Activated CD4-positive, alpha-beta T cell treated with anti-CD3 and anti-CD28 coated beads for 48 hours (primary cell): ENCODE measurements at regions not wholly inside any gene's neighbourhood (a gene's known extent, or its start where the extent isn't known, plus 50 kb on each side); places are given as distances from the start of the nearest gene placed in this dataset.
"Not testable (repeated sequence)": the region's sequence is repeated elsewhere in the genome, so short reads cannot be mapped to it uniquely, and the experiment has no call there.

Source experiments
- DNase-seq: peaks from one replicate; pipeline ENCODE4 v3.0.0-alpha.2; 2020

- no peak for DNase-seq
These were observed 150.8 kb upstream of the NRP1 start for GRCh38 chr10:33485276-33485675.

- no peak for DNase-seq
These were observed 150.3 kb upstream of the NRP1 start for GRCh38 chr10:33484787-33485186.

GRCh38 chr10:33483816-33484190 lies 149.3 kb upstream of the NRP1 start:
- DNase-seq, result no peak

- no peak for DNase-seq
These were observed 148.8 kb upstream of the NRP1 start for GRCh38 chr10:33483124-33483815.

- no peak for DNase-seq
These were observed 148.0 kb upstream of the NRP1 start for GRCh38 chr10:33482486-33482885.

- no peak for DNase-seq
These were observed 146.7 kb upstream of the NRP1 start for GRCh38 chr10:33481184-33481583.

DNA sequence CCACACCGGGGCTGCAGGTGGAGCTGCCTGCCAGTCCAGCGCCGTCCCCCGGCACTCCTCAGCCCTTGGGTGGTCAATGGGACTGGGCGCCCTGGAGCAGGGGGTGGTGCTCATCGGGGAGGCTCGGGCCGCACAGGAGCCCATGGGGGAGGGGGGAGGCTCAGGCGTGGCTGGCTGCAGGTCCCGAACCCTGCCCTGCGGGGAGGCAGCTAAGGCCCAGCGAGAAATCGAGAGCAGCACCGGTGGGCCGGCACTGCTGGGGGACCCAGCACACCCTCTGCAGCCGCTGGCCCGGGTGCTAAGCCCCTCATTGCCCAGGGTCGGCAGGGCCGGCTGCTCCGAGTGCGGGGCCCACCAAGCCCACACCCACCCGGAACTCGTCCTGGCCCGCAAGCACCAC lies 145.9 kb upstream of the NRP1 start:
- DNase-seq, result not testable (repeated sequence)

- no peak for DNase-seq
These were observed 144.2 kb upstream of the NRP1 start for GRCh38 chr10:33478675-33479125.

GRCh38 chr10:33478089-33478674 lies 143.7 kb upstream of the NRP1 start:
- DNase-seq, result no peak

- DNase-seq, result no peak
These were observed 143.0 kb upstream of the NRP1 start for GRCh38 chr10:33477291-33478088.

- no peak for DNase-seq
These were observed 142.3 kb upstream of the NRP1 start for GRCh38 chr10:33476757-33477273.

- DNase-seq, result no peak
These were observed 139.2 kb upstream of the NRP1 start for GRCh38 chr10:33473688-33474087.

- not testable (repeated sequence) for DNase-seq
These were observed 133.5 kb upstream of the NRP1 start for GRCh38 chr10:33468006-33468405.

GRCh38 chr10:33465747-33466146 lies 131.3 kb upstream of the NRP1 start:
- no peak for DNase-seq

- no peak for DNase-seq
These were observed 128.5 kb upstream of the NRP1 start for GRCh38 chr10:33463011-33463410.

- DNase-seq, result no peak
These were observed 126.8 kb upstream of the NRP1 start for GRCh38 chr10:33461295-33461640.

GRCh38 chr10:33460505-33461294 lies 126.2 kb upstream of the NRP1 start:
- DNase-seq, result no peak

GRCh38 chr10:33459602-33460001 lies 125.1 kb upstream of the NRP1 start:
- no peak for DNase-seq

- no peak for DNase-seq
These were observed 120.6 kb upstream of the NRP1 start for GRCh38 chr10:33455029-33455428.

GRCh38 chr10:33454554-33454953 lies 120.1 kb upstream of the NRP1 start:
- no peak for DNase-seq

- no peak for DNase-seq
These were observed 118.9 kb upstream of the NRP1 start for GRCh38 chr10:33453081-33454025.
